Gastrocnemius medialis (tissue), 4 donors: ENCODE measurements at regions not wholly inside any gene's neighbourhood (a gene's known extent, or its start where the extent isn't known, plus 50 kb on each side); places are given as distances from the start of the nearest gene placed in this dataset.

ENCODE experiments used
- POLR2A ChIP-seq, 2 donors: fragments of 450-650 bp; IDR thresholded peaks; one replicate each; pipeline ENCODE4 v1.6.1; 2017; ENCODE audit warnings: antibody characterized with exemption in 2 of 2, mild to moderate bottlenecking in 2 of 2, moderate library complexity in 2 of 2
- TF ChIP-seq, protein P1 (sequence below), 5 experiments: fragments of 450-650 bp in 3 of 5; fragments of 200-600 bp in 2 of 5; sonication (generic) in 2 of 5; IDR thresholded peaks in 4 of 5; conservative IDR thresholded peaks in 1 of 5; 1 replicate in 4 of 5; 2 replicates in 1 of 5; pipeline ENCODE4 v1.5.1; 2016 to 2019; ENCODE audit warnings: antibody characterized with exemption in 5 of 5, mild to moderate bottlenecking in 3 of 5, moderate library complexity in 3 of 5

DNA sequence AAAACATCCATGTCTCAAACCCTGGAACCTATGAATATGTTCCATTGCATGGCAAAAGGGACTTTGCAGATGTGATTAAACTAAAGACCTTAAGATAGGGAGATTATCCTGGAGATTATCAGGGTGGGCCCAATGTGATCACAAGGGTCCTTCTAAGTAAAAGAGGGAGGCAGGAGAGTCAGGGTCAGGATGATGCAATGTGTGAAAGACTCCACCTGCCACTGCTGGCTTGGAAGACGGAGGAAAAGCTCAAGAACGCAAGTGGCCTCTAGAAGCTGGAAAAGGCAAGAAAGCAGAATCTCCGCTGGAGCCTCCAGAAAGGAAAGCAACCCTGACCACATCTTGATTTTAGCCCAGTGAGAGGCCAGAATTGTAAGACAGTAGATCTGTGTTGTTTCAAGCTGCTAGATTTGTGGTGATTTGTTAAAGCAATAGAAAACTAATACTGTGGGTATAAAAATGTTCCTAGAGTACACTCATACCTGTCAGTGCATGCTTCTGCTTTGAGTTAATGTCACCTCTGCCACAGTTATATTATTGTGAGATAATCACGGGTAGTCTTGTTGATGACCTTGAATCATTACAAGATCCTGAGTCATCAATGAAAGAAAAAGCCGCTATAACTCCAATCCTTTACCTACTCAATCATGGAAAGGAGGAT is 93.5 kb upstream of the TNPO1 start:
- TF ChIP-seq, protein P1, sequence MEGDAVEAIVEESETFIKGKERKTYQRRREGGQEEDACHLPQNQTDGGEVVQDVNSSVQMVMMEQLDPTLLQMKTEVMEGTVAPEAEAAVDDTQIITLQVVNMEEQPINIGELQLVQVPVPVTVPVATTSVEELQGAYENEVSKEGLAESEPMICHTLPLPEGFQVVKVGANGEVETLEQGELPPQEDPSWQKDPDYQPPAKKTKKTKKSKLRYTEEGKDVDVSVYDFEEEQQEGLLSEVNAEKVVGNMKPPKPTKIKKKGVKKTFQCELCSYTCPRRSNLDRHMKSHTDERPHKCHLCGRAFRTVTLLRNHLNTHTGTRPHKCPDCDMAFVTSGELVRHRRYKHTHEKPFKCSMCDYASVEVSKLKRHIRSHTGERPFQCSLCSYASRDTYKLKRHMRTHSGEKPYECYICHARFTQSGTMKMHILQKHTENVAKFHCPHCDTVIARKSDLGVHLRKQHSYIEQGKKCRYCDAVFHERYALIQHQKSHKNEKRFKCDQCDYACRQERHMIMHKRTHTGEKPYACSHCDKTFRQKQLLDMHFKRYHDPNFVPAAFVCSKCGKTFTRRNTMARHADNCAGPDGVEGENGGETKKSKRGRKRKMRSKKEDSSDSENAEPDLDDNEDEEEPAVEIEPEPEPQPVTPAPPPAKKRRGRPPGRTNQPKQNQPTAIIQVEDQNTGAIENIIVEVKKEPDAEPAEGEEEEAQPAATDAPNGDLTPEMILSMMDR (IDR thresholded peaks at IDR 0.05 in 4 of 5, conservative IDR thresholded peaks at IDR 0.05 in 1 of 5): no peak
- no peak for TF ChIP-seq POLR2A (IDR thresholded peaks at IDR 0.05)
